RWPE2 (cell line): ENCODE measurements at regions not wholly inside any gene's neighbourhood (a gene's known extent, or its start where the extent isn't known, plus 50 kb on each side); places are given as distances from the start of the nearest gene placed in this dataset.

ENCODE experiments used
- ATAC-seq: fragments of 200-7000 bp; cut with Tn5 transposase; 3 replicates; pipeline ENCODE4 v1.9.1; 2021; ENCODE audit warnings: low read depth
- DNase-seq: peaks from one replicate; pipeline ENCODE4 v3.0.0-alpha.2; 2020; ENCODE audit warnings: low spot score
- H3K27ac ChIP-seq: fragments of 450-650 bp; 2 replicates; pipeline ENCODE4 v1.5.1; 2017; ENCODE audit warnings: mild to moderate bottlenecking; ENCODE audit not compliant: poor library complexity, severe bottlenecking
- H3K27me3 ChIP-seq: fragments of 250-450 bp; sonication (Bioruptor Pico); 2 replicates; pipeline ENCODE4 v1.5.1; 2021; ENCODE audit warnings: mild to moderate bottlenecking, moderate library complexity; ENCODE audit not compliant: insufficient read depth, poor library complexity, severe bottlenecking
- H3K36me3 ChIP-seq: fragments of 250-450 bp; sonication (Bioruptor Pico); 2 replicates; pipeline ENCODE4 v1.5.1; 2020; ENCODE audit warnings: low read depth, mild to moderate bottlenecking, moderate library complexity
- H3K4me1 ChIP-seq: fragments of 250-450 bp; sonication (Bioruptor Pico); 2 replicates; pipeline ENCODE4 v1.5.1; 2021; ENCODE audit warnings: mild to moderate bottlenecking, moderate library complexity; ENCODE audit not compliant: insufficient read depth, poor library complexity, severe bottlenecking
- H3K4me3 ChIP-seq: fragments of 250-450 bp; sonication (Bioruptor Pico); 2 replicates; pipeline ENCODE4 v1.5.1; 2021; ENCODE audit warnings: mild to moderate bottlenecking, moderate library complexity; ENCODE audit not compliant: severe bottlenecking
- H3K9me3 ChIP-seq: fragments of 250-450 bp; sonication (Bioruptor Pico); 2 replicates; pipeline ENCODE4 v1.5.1; 2021; ENCODE audit warnings: mild to moderate bottlenecking, moderate library complexity; ENCODE audit not compliant: severe bottlenecking
- TF ChIP-seq, protein P1 (sequence below): fragments of 450-650 bp; IDR thresholded peaks from one replicate; pipeline ENCODE4 v1.5.1; 2017; ENCODE audit warnings: mild to moderate bottlenecking, moderate library complexity; ENCODE audit not compliant: poor library complexity, severe bottlenecking

DNA sequence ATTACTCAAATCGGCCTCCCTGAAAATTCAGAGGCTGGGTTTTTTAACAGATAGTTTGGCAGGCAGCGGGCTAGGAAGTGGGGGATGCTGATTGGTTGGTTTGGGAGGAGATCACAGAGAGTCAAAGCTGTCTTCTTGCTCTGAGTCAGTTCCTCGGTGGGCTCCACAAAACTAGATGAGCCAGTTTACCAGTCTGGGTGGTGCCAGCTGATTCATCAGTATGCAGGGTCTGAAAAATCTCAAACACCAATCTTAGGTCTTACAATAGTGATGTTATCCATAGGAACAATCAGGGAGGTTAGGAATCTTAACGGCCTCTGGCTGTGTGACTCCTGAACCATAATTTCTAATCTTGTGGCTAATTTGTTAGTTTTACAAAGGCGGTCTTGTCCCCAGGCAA, 190.7 kb downstream of the C6orf118 start:
- DNase-seq, result no peak
- H3K4me1 ChIP-seq, result peaks cover 11% of the 10 kb centered on the region
- peak overlapping the region; percentile 58 for H3K27ac ChIP-seq
- H3K36me3 ChIP-seq, result no peaks in the 10 kb centered on the region
- no peaks in the 10 kb centered on the region for H3K27me3 ChIP-seq
- H3K9me3 ChIP-seq, result no peaks in the 10 kb centered on the region
- peak; percentile 60 for ATAC-seq
- H3K4me3 ChIP-seq, result no peak overlapping the region
- TF ChIP-seq, protein P1, sequence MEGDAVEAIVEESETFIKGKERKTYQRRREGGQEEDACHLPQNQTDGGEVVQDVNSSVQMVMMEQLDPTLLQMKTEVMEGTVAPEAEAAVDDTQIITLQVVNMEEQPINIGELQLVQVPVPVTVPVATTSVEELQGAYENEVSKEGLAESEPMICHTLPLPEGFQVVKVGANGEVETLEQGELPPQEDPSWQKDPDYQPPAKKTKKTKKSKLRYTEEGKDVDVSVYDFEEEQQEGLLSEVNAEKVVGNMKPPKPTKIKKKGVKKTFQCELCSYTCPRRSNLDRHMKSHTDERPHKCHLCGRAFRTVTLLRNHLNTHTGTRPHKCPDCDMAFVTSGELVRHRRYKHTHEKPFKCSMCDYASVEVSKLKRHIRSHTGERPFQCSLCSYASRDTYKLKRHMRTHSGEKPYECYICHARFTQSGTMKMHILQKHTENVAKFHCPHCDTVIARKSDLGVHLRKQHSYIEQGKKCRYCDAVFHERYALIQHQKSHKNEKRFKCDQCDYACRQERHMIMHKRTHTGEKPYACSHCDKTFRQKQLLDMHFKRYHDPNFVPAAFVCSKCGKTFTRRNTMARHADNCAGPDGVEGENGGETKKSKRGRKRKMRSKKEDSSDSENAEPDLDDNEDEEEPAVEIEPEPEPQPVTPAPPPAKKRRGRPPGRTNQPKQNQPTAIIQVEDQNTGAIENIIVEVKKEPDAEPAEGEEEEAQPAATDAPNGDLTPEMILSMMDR, result no peak

GRCh38 chr6:165117806-165118205, 191.6 kb downstream of the C6orf118 start:
- no peaks in the 10 kb centered on the region for H3K27me3 ChIP-seq
- ATAC-seq (no peak), DNase-seq (no peak)
- no peak overlapping the region for H3K4me3 ChIP-seq
- H3K27ac ChIP-seq, result no peak overlapping the region
- H3K4me1 ChIP-seq, result peaks cover 11% of the 10 kb centered on the region
- H3K36me3 ChIP-seq, result no peaks in the 10 kb centered on the region
- TF ChIP-seq, protein P1, result no peak
- H3K9me3 ChIP-seq, result no peaks in the 10 kb centered on the region

DNA sequence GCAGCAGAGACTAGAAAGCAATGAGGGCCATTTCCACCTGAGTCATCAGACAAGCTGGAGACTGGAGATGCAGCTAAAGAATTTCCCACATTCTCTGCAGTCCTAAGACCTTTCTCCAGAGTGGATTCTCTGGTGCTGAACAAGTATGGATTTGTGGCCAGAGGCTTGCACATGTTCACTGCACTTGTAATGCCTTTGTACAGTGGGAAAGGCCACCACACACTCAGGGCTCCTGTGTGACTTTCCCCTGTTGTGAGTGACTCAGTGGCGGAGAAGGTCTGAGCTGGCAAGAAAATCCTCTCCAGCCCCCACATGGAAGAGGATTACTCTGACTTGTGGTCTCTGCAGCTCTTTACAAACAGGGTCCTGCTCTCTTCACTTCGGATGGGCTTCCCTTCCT, 192.3 kb downstream of the C6orf118 start:
- ATAC-seq, result no peak

DNA sequence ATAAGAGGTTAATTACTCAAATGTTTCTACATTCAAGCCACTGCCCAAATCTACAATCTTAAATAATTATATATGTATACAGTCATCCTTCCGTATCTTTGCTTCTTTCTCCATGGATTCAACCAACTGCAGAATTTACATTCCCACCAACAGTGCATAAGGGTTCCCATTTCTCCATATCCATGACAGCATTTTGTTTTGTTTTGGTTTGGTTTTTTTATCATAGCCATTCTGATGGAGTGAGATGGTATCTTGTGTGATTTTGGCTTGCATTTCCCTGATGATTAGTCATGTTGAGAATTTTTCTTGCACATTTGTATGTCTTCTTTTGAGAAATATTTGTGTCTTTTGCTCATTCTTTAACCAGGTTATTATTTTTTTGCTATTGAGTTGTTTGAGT, 198.5 kb downstream of the C6orf118 start:
- no peaks in the 10 kb centered on the region for H3K27me3 ChIP-seq
- no peaks in the 10 kb centered on the region for H3K9me3 ChIP-seq
- H3K4me3 ChIP-seq, result no peak overlapping the region
- no peak overlapping the region for H3K27ac ChIP-seq
- H3K4me1 ChIP-seq, result peaks cover 14% of the 10 kb centered on the region
- no peaks in the 10 kb centered on the region for H3K36me3 ChIP-seq
- no peak for DNase-seq
- no peak for ATAC-seq
- TF ChIP-seq, protein P1, result no peak

More for the DNA sequence above, 192.3 kb downstream of the C6orf118 start:
- Histone ChIP-seq H3K27ac (no peak overlapping the region), H3K4me1 (peaks cover 11% of the 10 kb centered on the region), H3K4me3 (no peak overlapping the region), H3K27me3 (no peaks in the 10 kb centered on the region), H3K9me3 (no peaks in the 10 kb centered on the region), H3K36me3 (no peaks in the 10 kb centered on the region)
- DNase-seq, result no peak
- TF ChIP-seq, protein P1, result no peak

DNA sequence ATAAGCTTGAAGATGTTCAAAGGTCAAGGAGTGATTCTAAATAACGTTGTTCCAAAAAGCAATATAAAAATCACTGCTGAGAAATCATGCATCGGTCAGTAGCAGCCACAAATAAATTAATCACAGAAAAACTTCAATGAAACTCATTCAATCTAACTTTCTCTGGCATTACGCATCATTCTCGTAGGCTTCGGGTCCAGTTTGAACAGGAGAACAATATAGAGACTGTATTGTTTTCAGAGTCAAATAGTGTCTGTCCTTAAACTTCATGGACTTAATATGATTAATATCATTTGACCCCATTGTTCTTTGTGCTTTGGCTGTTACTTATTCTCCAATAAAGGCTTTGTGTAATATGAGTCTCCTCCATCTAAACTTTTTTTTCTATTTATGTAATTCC, 200.4 kb downstream of the C6orf118 start:
- ATAC-seq (no peak), DNase-seq (no peak)
- Histone ChIP-seq H3K36me3 (no peaks in the 10 kb centered on the region), H3K4me3 (no peak overlapping the region), H3K4me1 (peaks cover 16% of the 10 kb centered on the region), H3K9me3 (no peaks in the 10 kb centered on the region), H3K27me3 (no peaks in the 10 kb centered on the region), H3K27ac (no peak overlapping the region)
- TF ChIP-seq, protein P1, result no peak
